Activated CD4-positive, alpha-beta memory T cell treated with anti-CD3 and anti-CD28 coated beads, Interleukin-2, amount 10 ng/mL, durations not matched to agents 7 days and 5 days (primary cell): ENCODE measurements at regions not wholly inside any gene's neighbourhood (a gene's known extent, or its start where the extent isn't known, plus 50 kb on each side); places are given as distances from the start of the nearest gene placed in this dataset.

Experiments
- CTCF ChIA-PET: fragments of 350-600 bp; sonication (Branson Sonifier 250); formaldehyde crosslinking; loops from one replicate; lab custom pipeline; 2021; ENCODE audit warnings: antibody characterized with exemption, inconsistent platforms; lab: Charles Lee
- POLR2A ChIA-PET: fragments of 350-600 bp; sonication (Branson Sonifier 250); formaldehyde crosslinking; loops from one replicate; lab custom pipeline; 2021; ENCODE audit warnings: antibody characterized with exemption; lab: Charles Lee
- DNase-seq: peaks from one replicate; pipeline ENCODE4 v3.0.0-alpha.2; 2020
- H3K27ac Mint-ChIP-seq: one replicate; pipeline ENCODE4 v1.8.0; 2021; ENCODE audit warnings: mild to moderate bottlenecking, mixed read lengths
- H3K27me3 Mint-ChIP-seq: one replicate; pipeline ENCODE4 v1.8.0; 2021; ENCODE audit warnings: mixed read lengths
- H3K36me3 Mint-ChIP-seq: one replicate; pipeline ENCODE4 v1.8.0; 2021; ENCODE audit warnings: low read depth, mixed read lengths
- H3K4me1 Mint-ChIP-seq: one replicate; pipeline ENCODE4 v1.8.0; 2021; ENCODE audit warnings: mixed read lengths
- H3K4me3 Mint-ChIP-seq: one replicate; pipeline ENCODE4 v1.8.0; 2021; ENCODE audit warnings: mild to moderate bottlenecking, mixed read lengths
- H3K9me3 Mint-ChIP-seq: one replicate; pipeline ENCODE4 v1.8.0; 2021; ENCODE audit warnings: mixed read lengths

- H3K27ac Mint-ChIP-seq = no peak overlapping the region
- no peaks in the 10 kb centered on the region for H3K36me3 Mint-ChIP-seq
- POLR2A ChIA-PET = no interaction called here
- peaks cover 3% of the 10 kb centered on the region for H3K9me3 Mint-ChIP-seq
- H3K27me3 Mint-ChIP-seq = no peaks in the 10 kb centered on the region
- no peak for DNase-seq
- CTCF ChIA-PET = no interaction called here
- H3K4me1 Mint-ChIP-seq = no peaks in the 10 kb centered on the region
- no peak overlapping the region for H3K4me3 Mint-ChIP-seq
These were observed 697.7 kb downstream of the TBC1D22A start for GRCh38 chr22:47460176-47460575.

DNA sequence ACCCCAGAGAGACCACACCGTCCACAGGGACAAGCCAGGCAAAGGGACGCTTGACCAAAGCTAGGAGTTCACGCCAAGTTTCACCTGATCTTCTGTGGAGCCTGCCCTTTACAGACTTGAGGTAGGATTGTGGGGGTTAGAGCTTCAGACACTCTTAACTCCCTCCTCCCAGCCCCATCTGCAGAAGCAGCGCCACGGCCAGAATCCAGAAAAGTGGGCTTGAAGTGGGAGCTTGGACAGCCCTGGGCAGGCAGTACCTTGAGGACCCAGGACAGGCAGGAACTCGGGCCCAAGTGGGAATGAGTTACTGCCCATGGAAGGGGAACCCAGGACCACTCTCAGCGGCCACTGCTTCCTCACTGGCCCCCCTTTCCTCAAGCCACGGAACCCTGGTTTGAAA, 695.9 kb downstream of the TBC1D22A start:
- Mint-ChIP-seq H3K9me3 (peaks cover 3% of the 10 kb centered on the region), H3K36me3 (no peaks in the 10 kb centered on the region), H3K27me3 (no peaks in the 10 kb centered on the region), H3K4me1 (no peaks in the 10 kb centered on the region), H3K27ac (no peak overlapping the region), H3K4me3 (no peak overlapping the region)
- DNase-seq = no peak
- CTCF ChIA-PET = no interaction called here
- POLR2A ChIA-PET = no interaction called here

GRCh38 chr22:47457509-47458300, 695.3 kb downstream of the TBC1D22A start:
- ChIA-PET CTCF (no interaction called here), POLR2A (no interaction called here)
- no peak for DNase-seq
- Mint-ChIP-seq H3K4me1 (no peaks in the 10 kb centered on the region), H3K36me3 (no peaks in the 10 kb centered on the region), H3K4me3 (no peak overlapping the region), H3K9me3 (peaks cover 3% of the 10 kb centered on the region), H3K27me3 (no peaks in the 10 kb centered on the region), H3K27ac (no peak overlapping the region)

GRCh38 chr22:47457021-47457420, 694.6 kb downstream of the TBC1D22A start:
- no peak overlapping the region for H3K4me3 Mint-ChIP-seq
- H3K4me1 Mint-ChIP-seq = no peaks in the 10 kb centered on the region
- no peak for DNase-seq
- H3K27ac Mint-ChIP-seq = no peak overlapping the region
- POLR2A ChIA-PET = no interaction called here
- no peaks in the 10 kb centered on the region for H3K27me3 Mint-ChIP-seq
- no peaks in the 10 kb centered on the region for H3K36me3 Mint-ChIP-seq
- H3K9me3 Mint-ChIP-seq = peaks cover 3% of the 10 kb centered on the region
- CTCF ChIA-PET = no interaction called here

DNA sequence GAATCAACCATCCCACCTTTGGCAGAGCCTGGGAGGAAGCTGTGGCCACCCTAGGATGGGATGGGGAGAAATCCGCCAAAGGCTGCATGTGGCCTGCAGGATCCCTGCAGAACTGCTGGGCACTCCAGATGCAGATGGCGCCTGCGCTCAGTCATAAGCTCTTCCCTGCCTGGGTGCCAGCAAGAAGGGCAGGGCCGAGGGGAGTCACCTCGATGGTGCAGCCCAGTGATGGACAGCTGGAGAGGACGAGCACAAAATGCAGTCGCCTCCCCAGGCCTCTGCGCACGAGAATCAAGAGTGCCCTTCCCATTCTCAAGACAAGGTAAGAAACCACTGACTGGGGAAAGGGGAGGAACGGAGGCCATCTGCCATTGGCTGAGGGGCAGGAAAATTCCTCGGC, 693.6 kb downstream of the TBC1D22A start:
- Mint-ChIP-seq H3K27me3 (no peaks in the 10 kb centered on the region), H3K4me3 (no peak overlapping the region), H3K9me3 (peaks cover 3% of the 10 kb centered on the region), H3K4me1 (no peaks in the 10 kb centered on the region), H3K27ac (no peak overlapping the region), H3K36me3 (no peaks in the 10 kb centered on the region)
- CTCF ChIA-PET = no interaction called here
- POLR2A ChIA-PET = no interaction called here
- no peak for DNase-seq

DNA sequence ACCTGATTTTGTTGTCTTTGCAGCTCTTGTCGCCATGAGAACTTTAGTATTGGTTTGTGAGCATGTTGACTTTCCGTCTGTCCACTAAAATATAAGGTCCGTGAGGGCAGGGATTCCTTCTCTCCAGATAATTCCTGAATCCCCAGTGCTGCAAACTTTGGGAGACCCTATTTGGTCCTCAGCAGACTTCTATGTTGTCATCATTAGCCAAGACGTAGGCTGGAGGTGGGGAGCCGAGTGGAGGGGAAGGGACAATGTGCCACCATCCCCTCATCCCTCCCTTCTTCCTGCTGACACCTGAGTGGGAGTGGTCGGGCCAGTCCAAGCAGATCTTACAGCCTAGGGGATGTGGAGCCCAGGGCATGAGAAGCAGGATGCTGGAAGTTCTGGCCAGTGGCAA, 690.6 kb downstream of the TBC1D22A start:
- Mint-ChIP-seq H3K4me1 (no peaks in the 10 kb centered on the region), H3K36me3 (no peaks in the 10 kb centered on the region), H3K4me3 (no peak overlapping the region), H3K27ac (no peak overlapping the region), H3K27me3 (no peaks in the 10 kb centered on the region), H3K9me3 (peaks cover 3% of the 10 kb centered on the region)
- ChIA-PET CTCF (no interaction called here), POLR2A (no interaction called here)
- DNase-seq = no peak

- POLR2A ChIA-PET = no interaction called here
- H3K36me3 Mint-ChIP-seq = no peaks in the 10 kb centered on the region
- H3K4me3 Mint-ChIP-seq = no peak overlapping the region
- CTCF ChIA-PET = no interaction called here
- peaks cover 3% of the 10 kb centered on the region for H3K9me3 Mint-ChIP-seq
- no peaks in the 10 kb centered on the region for H3K4me1 Mint-ChIP-seq
- no peak overlapping the region for H3K27ac Mint-ChIP-seq
- no peaks in the 10 kb centered on the region for H3K27me3 Mint-ChIP-seq
- no peak for DNase-seq
These were observed 689.7 kb downstream of the TBC1D22A start for GRCh38 chr22:47452184-47452583.

DNA sequence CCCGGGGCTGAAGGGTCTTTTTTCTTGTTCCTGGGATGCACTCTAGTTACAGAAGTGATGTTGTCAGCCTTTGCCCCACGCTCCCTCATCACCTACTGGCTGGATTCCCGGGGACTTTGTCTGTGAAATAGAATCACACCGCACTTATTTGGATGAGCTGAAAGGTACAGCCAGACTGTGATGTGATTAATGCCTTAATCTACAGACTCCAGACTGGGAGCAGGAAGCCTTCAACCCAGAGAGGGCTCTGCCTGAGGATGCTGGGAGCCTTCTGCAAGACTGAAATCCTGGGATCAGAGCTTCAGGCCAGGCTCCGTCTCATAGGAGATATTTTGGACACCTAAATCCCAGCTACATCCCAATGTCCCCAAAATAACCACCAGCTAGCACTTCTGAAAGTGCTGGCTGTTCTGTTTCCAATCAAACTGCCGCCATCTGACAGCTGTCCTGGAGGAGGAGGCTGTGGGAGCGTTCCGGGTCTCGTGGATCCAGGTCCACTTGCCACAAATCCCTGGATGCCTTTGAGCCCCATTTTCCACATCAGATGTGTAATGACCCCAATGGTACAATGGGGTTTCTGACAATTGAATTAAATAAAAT, 688.5 kb downstream of the TBC1D22A start:
- Mint-ChIP-seq H3K4me3 (no peak overlapping the region), H3K36me3 (no peaks in the 10 kb centered on the region), H3K9me3 (peaks cover 3% of the 10 kb centered on the region), H3K4me1 (no peaks in the 10 kb centered on the region), H3K27ac (no peak overlapping the region), H3K27me3 (no peaks in the 10 kb centered on the region)
- no peak for DNase-seq
- POLR2A ChIA-PET = no interaction called here
- CTCF ChIA-PET = no interaction called here

DNA sequence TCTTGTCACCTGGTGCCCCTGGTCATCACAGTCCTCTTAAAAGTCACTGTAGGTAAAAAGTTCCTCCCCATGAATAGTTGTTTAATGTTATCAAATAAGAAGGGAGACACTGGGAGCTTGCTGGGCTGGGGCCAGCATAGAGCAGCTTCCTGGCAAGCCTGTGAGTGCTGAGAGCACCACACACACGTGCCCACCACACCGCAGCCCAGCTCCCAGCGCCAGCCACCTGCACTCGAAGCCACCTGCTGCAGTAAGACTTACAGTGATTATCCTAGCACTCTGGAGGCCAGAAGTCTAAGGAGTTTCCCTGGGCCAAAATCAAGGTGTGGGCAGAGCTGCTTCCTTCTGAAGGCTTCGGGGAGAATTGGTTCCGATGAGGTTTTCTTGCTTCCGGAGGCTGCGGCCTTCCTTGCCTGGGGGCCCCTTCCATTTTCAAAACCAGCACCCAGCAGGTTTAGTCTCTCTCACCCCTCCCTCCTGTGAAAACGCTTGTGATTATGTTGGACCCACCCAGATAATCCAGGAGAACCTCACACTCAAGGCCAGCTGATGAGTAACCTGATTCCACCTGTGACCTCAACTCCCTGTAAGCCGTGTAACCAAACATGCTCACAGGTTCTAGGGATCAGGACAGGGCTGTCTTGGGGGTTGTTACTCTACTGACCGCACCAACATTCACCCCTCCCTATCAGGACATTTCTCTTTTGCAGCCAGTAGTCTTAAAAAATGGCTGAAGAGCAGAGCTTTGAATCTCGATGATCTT, 687.2 kb downstream of the TBC1D22A start:
- Mint-ChIP-seq H3K4me1 (no peaks in the 10 kb centered on the region), H3K27ac (no peak overlapping the region), H3K9me3 (peaks cover 3% of the 10 kb centered on the region), H3K36me3 (no peaks in the 10 kb centered on the region), H3K4me3 (no peak overlapping the region), H3K27me3 (no peaks in the 10 kb centered on the region)
- CTCF ChIA-PET = no interaction called here
- POLR2A ChIA-PET = no interaction called here
- DNase-seq = no peak

- no peaks in the 10 kb centered on the region for H3K27me3 Mint-ChIP-seq
- ChIA-PET POLR2A (no interaction called here), CTCF (no interaction called here)
- DNase-seq = no peak
- no peak overlapping the region for H3K27ac Mint-ChIP-seq
- H3K4me3 Mint-ChIP-seq = no peak overlapping the region
- H3K9me3 Mint-ChIP-seq = no peaks in the 10 kb centered on the region
- no peaks in the 10 kb centered on the region for H3K4me1 Mint-ChIP-seq
- no peaks in the 10 kb centered on the region for H3K36me3 Mint-ChIP-seq
These were observed 686.1 kb downstream of the TBC1D22A start for GRCh38 chr22:47448231-47449223.

DNA sequence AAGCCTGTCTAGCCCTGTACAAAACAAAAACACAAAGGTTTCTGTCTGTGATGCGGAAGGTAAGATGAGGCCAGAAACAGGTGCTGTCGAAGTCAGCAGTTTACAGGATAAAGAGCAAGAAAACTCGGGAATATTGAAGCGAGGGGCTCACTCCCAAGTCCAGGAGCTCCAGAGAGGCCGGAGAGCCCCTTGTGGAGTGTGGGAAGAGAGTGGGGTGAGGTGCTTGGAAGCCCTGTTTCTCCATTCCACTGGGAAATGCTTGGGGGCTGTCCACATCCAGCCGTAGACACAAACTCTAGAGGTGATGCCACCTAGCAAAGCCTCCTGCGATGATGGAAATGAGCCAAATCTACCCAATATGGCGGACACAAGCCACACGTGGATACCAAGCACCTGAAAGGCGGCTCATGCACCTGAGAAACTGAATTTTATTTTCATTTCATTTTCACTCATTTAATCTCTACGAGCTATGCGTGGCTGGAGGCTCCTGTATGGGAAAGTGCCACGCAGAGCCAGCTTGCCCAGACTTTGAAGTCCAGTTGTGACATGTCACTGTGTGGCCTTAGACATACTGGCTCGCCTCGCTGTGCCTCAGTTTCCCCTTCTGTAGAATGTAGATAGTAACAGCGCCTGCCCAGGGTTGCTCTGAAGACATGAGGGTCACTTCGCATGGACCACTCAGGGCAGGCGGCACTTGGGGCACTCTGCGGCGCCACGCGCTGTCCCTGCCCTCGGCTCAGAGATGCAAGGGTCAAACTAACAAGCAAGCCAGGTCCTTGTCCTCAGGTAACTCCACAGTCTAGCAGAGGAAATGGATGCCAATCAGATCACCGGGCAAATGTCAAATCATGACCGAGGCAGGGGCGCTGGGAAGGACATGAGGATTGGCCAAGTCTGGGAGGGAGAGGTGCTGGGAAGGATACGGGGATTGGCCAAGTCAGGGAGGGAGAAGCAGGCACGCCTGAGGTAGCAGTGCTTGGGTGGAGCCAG, 684.7 kb downstream of the TBC1D22A start:
- CTCF ChIA-PET = no interaction called here
- no peak overlapping the region for H3K27ac Mint-ChIP-seq
- no peak overlapping the region for H3K4me3 Mint-ChIP-seq
- H3K36me3 Mint-ChIP-seq = no peaks in the 10 kb centered on the region
- H3K9me3 Mint-ChIP-seq = peaks cover 8% of the 10 kb centered on the region
- no peaks in the 10 kb centered on the region for H3K27me3 Mint-ChIP-seq
- H3K4me1 Mint-ChIP-seq = no peaks in the 10 kb centered on the region
- no peak for DNase-seq
- POLR2A ChIA-PET = no interaction called here

- no peak overlapping the region for H3K27ac Mint-ChIP-seq
- CTCF ChIA-PET = no interaction called here
- no peaks in the 10 kb centered on the region for H3K27me3 Mint-ChIP-seq
- no peaks in the 10 kb centered on the region for H3K36me3 Mint-ChIP-seq
- no peaks in the 10 kb centered on the region for H3K4me1 Mint-ChIP-seq
- H3K4me3 Mint-ChIP-seq = no peak overlapping the region
- H3K9me3 Mint-ChIP-seq = peaks cover 8% of the 10 kb centered on the region
- POLR2A ChIA-PET = no interaction called here
- DNase-seq = no peak
These were observed 683.9 kb downstream of the TBC1D22A start for GRCh38 chr22:47446331-47446730.
